ES-I3 (cell line): ENCODE measurements at regions not wholly inside any gene's neighbourhood (a gene's known extent, or its start where the extent isn't known, plus 50 kb on each side); places are given as distances from the start of the nearest gene placed in this dataset.

Experiments
- H3K36me3 ChIP-seq: 2 replicates; pipeline ENCODE4 v1.6.1; 2013; ENCODE audit warnings: mild to moderate bottlenecking, low read length, control low read depth, moderate library complexity; ENCODE audit not compliant: insufficient read depth
- H3K4me1 ChIP-seq: 2 replicates; pipeline ENCODE4 v1.6.1; 2013; ENCODE audit warnings: mild to moderate bottlenecking, control low read depth, low read length; ENCODE audit not compliant: insufficient read depth
- H3K9ac ChIP-seq: 2 replicates; pipeline ENCODE4 v1.6.1; 2013; ENCODE audit warnings: low read depth, mild to moderate bottlenecking, low read length, moderate library complexity
- H3K9me3 ChIP-seq: 2 replicates; pipeline ENCODE4 v1.6.1; 2013; ENCODE audit warnings: mild to moderate bottlenecking, low read length, moderate library complexity; ENCODE audit not compliant: control insufficient read depth, insufficient read depth

- Histone ChIP-seq H3K9me3 (no peaks in the 10 kb centered on the region), H3K36me3 (no peaks in the 10 kb centered on the region), H3K4me1 (no peaks in the 10 kb centered on the region), H3K9ac (no peak overlapping the region)
Measured at GRCh38 chr16:49161191-49161590, 120.4 kb downstream of the CBLN1 start.

- H3K9ac ChIP-seq = no peak overlapping the region
- no peaks in the 10 kb centered on the region for H3K36me3 ChIP-seq
- no peaks in the 10 kb centered on the region for H3K9me3 ChIP-seq
- no peaks in the 10 kb centered on the region for H3K4me1 ChIP-seq
Measured at GRCh38 chr16:49158029-49158642, 123.5 kb downstream of the CBLN1 start.

- Histone ChIP-seq H3K9ac (no peak overlapping the region), H3K4me1 (no peaks in the 10 kb centered on the region), H3K9me3 (no peaks in the 10 kb centered on the region), H3K36me3 (no peaks in the 10 kb centered on the region)
Measured at GRCh38 chr16:49150341-49150740, 131.3 kb downstream of the CBLN1 start.

GRCh38 chr16:49148410-49148809 lies 133.2 kb downstream of the CBLN1 start:
- Histone ChIP-seq H3K4me1 (no peaks in the 10 kb centered on the region), H3K36me3 (no peaks in the 10 kb centered on the region), H3K9me3 (no peaks in the 10 kb centered on the region), H3K9ac (no peak overlapping the region)

- H3K36me3 ChIP-seq = no peaks in the 10 kb centered on the region
- no peaks in the 10 kb centered on the region for H3K4me1 ChIP-seq
- H3K9me3 ChIP-seq = 0 out of 2 replicates have a peak, but pooled peaks cover 3% of the 10 kb centered on the region
- H3K9ac ChIP-seq = no peak overlapping the region
Measured at GRCh38 chr16:49140618-49141017, 141.0 kb downstream of the CBLN1 start.

GRCh38 chr16:49130397-49130796 lies 151.2 kb downstream of the CBLN1 start:
- Histone ChIP-seq H3K36me3 (no peaks in the 10 kb centered on the region), H3K9ac (no peak overlapping the region), H3K9me3 (no peaks in the 10 kb centered on the region), H3K4me1 (no peaks in the 10 kb centered on the region)

GRCh38 chr16:49129935-49130334 lies 151.7 kb downstream of the CBLN1 start:
- no peaks in the 10 kb centered on the region for H3K4me1 ChIP-seq
- no peak overlapping the region for H3K9ac ChIP-seq
- no peaks in the 10 kb centered on the region for H3K9me3 ChIP-seq
- H3K36me3 ChIP-seq = no peaks in the 10 kb centered on the region

- Histone ChIP-seq H3K9me3 (no peaks in the 10 kb centered on the region), H3K4me1 (no peaks in the 10 kb centered on the region), H3K9ac (no peak overlapping the region), H3K36me3 (no peaks in the 10 kb centered on the region)
Measured at GRCh38 chr16:49128740-49129139, 152.9 kb downstream of the CBLN1 start.

- no peaks in the 10 kb centered on the region for H3K9me3 ChIP-seq
- H3K36me3 ChIP-seq = no peaks in the 10 kb centered on the region
- H3K4me1 ChIP-seq = no peaks in the 10 kb centered on the region
- no peak overlapping the region for H3K9ac ChIP-seq
Measured at GRCh38 chr16:49127103-49127502, 154.5 kb downstream of the CBLN1 start.

GRCh38 chr16:49121636-49122035 lies 160.0 kb downstream of the CBLN1 start:
- no peak overlapping the region for H3K9ac ChIP-seq
- no peaks in the 10 kb centered on the region for H3K9me3 ChIP-seq
- H3K4me1 ChIP-seq = no peaks in the 10 kb centered on the region; the same call in 1 of the 2 replicates
- no peaks in the 10 kb centered on the region for H3K36me3 ChIP-seq

- H3K4me1 ChIP-seq = no peaks in the 10 kb centered on the region; the same call in 1 of the 2 replicates
- no peaks in the 10 kb centered on the region for H3K9me3 ChIP-seq
- no peaks in the 10 kb centered on the region for H3K36me3 ChIP-seq
- no peak overlapping the region for H3K9ac ChIP-seq
Measured at GRCh38 chr16:49120631-49121030, 161.0 kb downstream of the CBLN1 start.

- Histone ChIP-seq H3K36me3 (no peaks in the 10 kb centered on the region), H3K9ac (no peak overlapping the region), H3K4me1 (no peaks in the 10 kb centered on the region; the same call in 1 of the 2 replicates), H3K9me3 (no peaks in the 10 kb centered on the region)
Measured at GRCh38 chr16:49116873-49117272, 164.8 kb downstream of the CBLN1 start.

- Histone ChIP-seq H3K4me1 (no peaks in the 10 kb centered on the region; the same call in 1 of the 2 replicates), H3K9ac (no peak overlapping the region), H3K36me3 (no peaks in the 10 kb centered on the region), H3K9me3 (no peaks in the 10 kb centered on the region)
Measured at GRCh38 chr16:49115956-49116355, 165.7 kb downstream of the CBLN1 start.

GRCh38 chr16:49112754-49113153 lies 168.9 kb downstream of the CBLN1 start:
- Histone ChIP-seq H3K4me1 (no peaks in the 10 kb centered on the region; the same call in 1 of the 2 replicates), H3K36me3 (no peaks in the 10 kb centered on the region), H3K9me3 (no peaks in the 10 kb centered on the region), H3K9ac (no peak overlapping the region)

GRCh38 chr16:49111351-49111750 lies 170.3 kb downstream of the CBLN1 start:
- Histone ChIP-seq H3K36me3 (no peaks in the 10 kb centered on the region), H3K4me1 (no peaks in the 10 kb centered on the region), H3K9ac (no peak overlapping the region), H3K9me3 (no peaks in the 10 kb centered on the region)
